Neural cell (in vitro differentiated cells): ENCODE measurements at regions not wholly inside any gene's neighbourhood (a gene's known extent, or its start where the extent isn't known, plus 50 kb on each side); places are given as distances from the start of the nearest gene placed in this dataset.

Experiments used
- H2AFZ ChIP-seq: fragments of 200-600, 300-800 bp; sonication (generic), shearing (Covaris generic); 2 replicates; pipeline ENCODE4 v1.6.0; 2014; ENCODE audit warnings: low read depth, mild to moderate bottlenecking, antibody characterized with exemption, low read length, moderate library complexity
- H3F3A ChIP-seq: fragments of 200-600 bp; shearing (Covaris generic); 2 replicates; pipeline ENCODE4 v1.6.1; 2016; ENCODE audit warnings: mild to moderate bottlenecking, moderate library complexity, mixed read lengths, antibody characterized with exemption, low read length; ENCODE audit not compliant: insufficient read depth, poor library complexity, severe bottlenecking
- H3K27ac ChIP-seq: fragments of 200-600, 300-800 bp; sonication (generic), shearing (Covaris generic); 2 replicates; pipeline ENCODE4 v1.5.1; 2014; ENCODE audit warnings: mild to moderate bottlenecking, low read length, moderate library complexity
- H3K27me3 ChIP-seq: fragments of 300-800, 200-600 bp; sonication (generic), shearing (Covaris generic); 2 replicates; pipeline ENCODE4 v1.6.0; 2014; ENCODE audit warnings: mild to moderate bottlenecking, low read depth, low read length, moderate library complexity; ENCODE audit not compliant: insufficient read depth
- H3K36me3 ChIP-seq: fragments of 300-800, 200-600 bp; sonication (generic), shearing (Covaris generic); 2 replicates; pipeline ENCODE4 v1.5.1; 2014; ENCODE audit warnings: mild to moderate bottlenecking, antibody characterized with exemption, low read length, moderate library complexity; ENCODE audit not compliant: insufficient read depth
- H3K4me2 ChIP-seq: fragments of 300-800, 200-600 bp; sonication (generic), shearing (Covaris generic); 2 replicates; pipeline ENCODE4 v1.6.0; 2014; ENCODE audit warnings: mild to moderate bottlenecking, low read length
- H3K4me3 ChIP-seq: fragments of 300-800, 200-600 bp; sonication (generic), shearing (Covaris generic); 2 replicates; pipeline ENCODE4 v1.5.1; 2014; ENCODE audit warnings: mild to moderate bottlenecking, low read length, moderate library complexity
- H3K79me2 ChIP-seq: fragments of 200-600 bp; shearing (Covaris generic); replicated peaks from 2 replicates; pipeline ENCODE4 v1.6.0; 2014; ENCODE audit warnings: mild to moderate bottlenecking, low read length, moderate library complexity; ENCODE audit not compliant: insufficient read depth
- H3K9ac ChIP-seq: fragments of 300-800, 200-600 bp; sonication (generic), shearing (Covaris generic); 2 replicates; pipeline ENCODE4 v1.6.1; 2016; ENCODE audit warnings: mild to moderate bottlenecking, low read length, mixed read lengths
- H3K9me2 ChIP-seq: fragments of 200-600 bp; shearing (Covaris generic); 2 replicates; pipeline ENCODE4 v1.6.1; 2016; ENCODE audit warnings: mild to moderate bottlenecking, low read length, mixed read lengths; ENCODE audit not compliant: insufficient read depth
- H3K9me3 ChIP-seq: fragments of 200-600, 300-800 bp; sonication (generic), shearing (Covaris generic); 2 replicates; pipeline ENCODE4 v1.6.1; 2016; ENCODE audit warnings: mild to moderate bottlenecking, mixed run types, low read length, moderate library complexity, mixed read lengths
- H4K20me1 ChIP-seq: fragments of 200-600 bp; shearing (Covaris generic); 2 replicates; pipeline ENCODE4 v1.6.1; 2016; ENCODE audit warnings: mild to moderate bottlenecking, mixed run types; ENCODE audit not compliant: insufficient read depth
- EP300 ChIP-seq: fragments of 450-650 bp; conservative IDR thresholded peaks from 2 replicates; pipeline ENCODE4 v1.6.1; 2014; ENCODE audit warnings: antibody characterized with exemption, mild to moderate bottlenecking, moderate library complexity; ENCODE audit not compliant: poor library complexity, severe bottlenecking
- EZH2 ChIP-seq: fragments of 200-600, 300-800 bp; shearing (Covaris generic), sonication (generic); IDR thresholded peaks from 2 replicates; pipeline ENCODE4 v1.6.1; 2014; ENCODE audit warnings: antibody characterized with exemption, low read length, borderline replicate concordance, mild to moderate bottlenecking; ENCODE audit not compliant: insufficient read depth, poor library complexity, severe bottlenecking
- MXI1 ChIP-seq: fragments of 450-650 bp; conservative IDR thresholded peaks from 2 replicates; pipeline ENCODE4 v1.6.1; 2014; ENCODE audit warnings: antibody characterized with exemption, mild to moderate bottlenecking; ENCODE audit not compliant: poor library complexity, severe bottlenecking
- POLR2AphosphoS5 ChIP-seq: IDR thresholded peaks from 2 replicates; pipeline ENCODE4 v1.6.1; 2012
- RAD21 ChIP-seq: fragments of 450-650 bp; conservative IDR thresholded peaks from 2 replicates; pipeline ENCODE4 v1.6.1; 2014; ENCODE audit warnings: antibody characterized with exemption, mild to moderate bottlenecking, moderate library complexity
- SMC3 ChIP-seq: fragments of 450-650 bp; conservative IDR thresholded peaks from 2 replicates; pipeline ENCODE4 v1.6.1; 2014; ENCODE audit warnings: antibody characterized with exemption, mild to moderate bottlenecking, moderate library complexity; ENCODE audit not compliant: poor library complexity
- TAF1 ChIP-seq: IDR thresholded peaks from 2 replicates; pipeline ENCODE4 v1.6.1; 2012; ENCODE audit warnings: low read depth
- TF ChIP-seq, protein P1 (sequence below): fragments of 450-650 bp; IDR thresholded peaks from 2 replicates; pipeline ENCODE4 v1.5.1; 2014; ENCODE audit warnings: antibody characterized with exemption, mild to moderate bottlenecking, moderate library complexity; ENCODE audit not compliant: poor library complexity, severe bottlenecking
- TF ChIP-seq, protein P2 (sequence below): IDR thresholded peaks from 2 replicates; pipeline ENCODE4 v1.6.1; 2012; ENCODE audit warnings: borderline replicate concordance

- H3K79me2 ChIP-seq = no peaks in the 10 kb centered on the region
- no peak overlapping the region for H3K9ac ChIP-seq
- H3K4me2 ChIP-seq = no peak overlapping the region
- no peak overlapping the region for H3K4me3 ChIP-seq
- TF ChIP-seq RAD21 (peak; percentile 74), MXI1 (no peak), SMC3 (peak; percentile 79), TAF1 (no peak), POLR2AphosphoS5 (peak; percentile 50), EP300 (no peak), EZH2 (no peak)
- TF ChIP-seq, protein P1, sequence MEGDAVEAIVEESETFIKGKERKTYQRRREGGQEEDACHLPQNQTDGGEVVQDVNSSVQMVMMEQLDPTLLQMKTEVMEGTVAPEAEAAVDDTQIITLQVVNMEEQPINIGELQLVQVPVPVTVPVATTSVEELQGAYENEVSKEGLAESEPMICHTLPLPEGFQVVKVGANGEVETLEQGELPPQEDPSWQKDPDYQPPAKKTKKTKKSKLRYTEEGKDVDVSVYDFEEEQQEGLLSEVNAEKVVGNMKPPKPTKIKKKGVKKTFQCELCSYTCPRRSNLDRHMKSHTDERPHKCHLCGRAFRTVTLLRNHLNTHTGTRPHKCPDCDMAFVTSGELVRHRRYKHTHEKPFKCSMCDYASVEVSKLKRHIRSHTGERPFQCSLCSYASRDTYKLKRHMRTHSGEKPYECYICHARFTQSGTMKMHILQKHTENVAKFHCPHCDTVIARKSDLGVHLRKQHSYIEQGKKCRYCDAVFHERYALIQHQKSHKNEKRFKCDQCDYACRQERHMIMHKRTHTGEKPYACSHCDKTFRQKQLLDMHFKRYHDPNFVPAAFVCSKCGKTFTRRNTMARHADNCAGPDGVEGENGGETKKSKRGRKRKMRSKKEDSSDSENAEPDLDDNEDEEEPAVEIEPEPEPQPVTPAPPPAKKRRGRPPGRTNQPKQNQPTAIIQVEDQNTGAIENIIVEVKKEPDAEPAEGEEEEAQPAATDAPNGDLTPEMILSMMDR = peak; percentile 78
- TF ChIP-seq, protein P2, sequence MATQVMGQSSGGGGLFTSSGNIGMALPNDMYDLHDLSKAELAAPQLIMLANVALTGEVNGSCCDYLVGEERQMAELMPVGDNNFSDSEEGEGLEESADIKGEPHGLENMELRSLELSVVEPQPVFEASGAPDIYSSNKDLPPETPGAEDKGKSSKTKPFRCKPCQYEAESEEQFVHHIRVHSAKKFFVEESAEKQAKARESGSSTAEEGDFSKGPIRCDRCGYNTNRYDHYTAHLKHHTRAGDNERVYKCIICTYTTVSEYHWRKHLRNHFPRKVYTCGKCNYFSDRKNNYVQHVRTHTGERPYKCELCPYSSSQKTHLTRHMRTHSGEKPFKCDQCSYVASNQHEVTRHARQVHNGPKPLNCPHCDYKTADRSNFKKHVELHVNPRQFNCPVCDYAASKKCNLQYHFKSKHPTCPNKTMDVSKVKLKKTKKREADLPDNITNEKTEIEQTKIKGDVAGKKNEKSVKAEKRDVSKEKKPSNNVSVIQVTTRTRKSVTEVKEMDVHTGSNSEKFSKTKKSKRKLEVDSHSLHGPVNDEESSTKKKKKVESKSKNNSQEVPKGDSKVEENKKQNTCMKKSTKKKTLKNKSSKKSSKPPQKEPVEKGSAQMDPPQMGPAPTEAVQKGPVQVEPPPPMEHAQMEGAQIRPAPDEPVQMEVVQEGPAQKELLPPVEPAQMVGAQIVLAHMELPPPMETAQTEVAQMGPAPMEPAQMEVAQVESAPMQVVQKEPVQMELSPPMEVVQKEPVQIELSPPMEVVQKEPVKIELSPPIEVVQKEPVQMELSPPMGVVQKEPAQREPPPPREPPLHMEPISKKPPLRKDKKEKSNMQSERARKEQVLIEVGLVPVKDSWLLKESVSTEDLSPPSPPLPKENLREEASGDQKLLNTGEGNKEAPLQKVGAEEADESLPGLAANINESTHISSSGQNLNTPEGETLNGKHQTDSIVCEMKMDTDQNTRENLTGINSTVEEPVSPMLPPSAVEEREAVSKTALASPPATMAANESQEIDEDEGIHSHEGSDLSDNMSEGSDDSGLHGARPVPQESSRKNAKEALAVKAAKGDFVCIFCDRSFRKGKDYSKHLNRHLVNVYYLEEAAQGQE = no peak
- no peaks in the 10 kb centered on the region for H3K9me3 ChIP-seq
- no peaks in the 10 kb centered on the region for H3K36me3 ChIP-seq
- H3K27ac ChIP-seq = peak overlapping the region; percentile 42
- no peaks in the 10 kb centered on the region for H3F3A ChIP-seq
- no peak overlapping the region for H2AFZ ChIP-seq
- H3K9me2 ChIP-seq = no peaks in the 10 kb centered on the region
- no peaks in the 10 kb centered on the region for H4K20me1 ChIP-seq
- H3K27me3 ChIP-seq = no peaks in the 10 kb centered on the region
These were observed 57.7 kb upstream of the DRD2 start for GRCh38 chr11:113532697-113533424.

DNA sequence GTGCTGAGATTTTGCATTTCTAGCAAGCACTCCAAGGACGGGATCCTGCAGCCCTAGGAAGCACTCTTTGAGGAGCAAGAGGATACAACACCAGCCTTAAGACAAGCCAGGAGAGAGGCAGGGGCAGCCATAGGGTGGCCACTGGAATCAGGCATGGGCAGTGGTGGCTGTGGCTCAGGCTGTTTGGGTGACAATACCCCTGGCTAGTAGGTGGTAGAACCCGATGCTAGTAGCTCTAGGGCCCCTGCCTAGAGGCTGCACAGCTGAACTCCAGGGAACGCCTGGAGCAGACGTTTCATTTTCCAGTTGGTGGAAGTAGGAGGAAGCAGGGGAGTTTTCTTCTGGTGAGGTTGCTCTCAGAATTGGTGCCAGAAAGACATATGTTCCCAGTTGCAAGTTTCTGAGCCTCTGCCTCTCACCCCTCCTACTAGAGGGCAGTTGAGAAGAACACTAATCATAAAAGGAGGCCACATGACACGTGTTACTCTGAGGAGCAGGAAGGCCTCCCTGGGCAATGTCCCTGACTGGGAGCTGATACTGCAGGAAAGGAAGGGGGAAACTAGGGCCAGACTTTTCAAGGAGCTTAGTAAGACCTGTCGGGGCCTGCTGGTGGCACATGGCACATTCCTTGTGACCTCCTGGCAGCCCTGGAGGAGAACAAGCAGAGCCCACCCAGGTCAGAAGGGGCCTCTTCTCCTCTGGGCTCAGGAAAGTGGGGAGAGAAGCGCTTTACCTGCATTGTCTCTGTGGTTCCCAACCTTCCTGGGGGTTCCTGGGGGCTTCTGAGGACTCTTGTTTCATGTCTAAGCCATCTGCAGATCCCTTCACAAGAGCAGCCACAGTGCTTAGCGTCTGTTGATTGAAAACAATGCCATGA is 56.6 kb upstream of the DRD2 start:
- no peaks in the 10 kb centered on the region for H3K79me2 ChIP-seq
- TF ChIP-seq, protein P2 = no peak
- TF ChIP-seq EZH2 = no peak
- H3K9me2 ChIP-seq = no peaks in the 10 kb centered on the region
- no peak overlapping the region for H3K4me2 ChIP-seq
- no peaks in the 10 kb centered on the region for H3K9me3 ChIP-seq
- no peaks in the 10 kb centered on the region for H3F3A ChIP-seq
- no peak overlapping the region for H3K9ac ChIP-seq
- H4K20me1 ChIP-seq = no peaks in the 10 kb centered on the region
- no peak overlapping the region for H3K4me3 ChIP-seq
- H3K27ac ChIP-seq = peak overlapping the region; percentile 42
- H3K36me3 ChIP-seq = no peaks in the 10 kb centered on the region
- H3K27me3 ChIP-seq = no peaks in the 10 kb centered on the region
- H2AFZ ChIP-seq = no peak overlapping the region
